ENCODE measurements at regions not wholly inside any gene's neighbourhood (a gene's known extent, or its start where the extent isn't known, plus 50 kb on each side); places are given as distances from the start of the nearest gene placed in this dataset.

DNA sequence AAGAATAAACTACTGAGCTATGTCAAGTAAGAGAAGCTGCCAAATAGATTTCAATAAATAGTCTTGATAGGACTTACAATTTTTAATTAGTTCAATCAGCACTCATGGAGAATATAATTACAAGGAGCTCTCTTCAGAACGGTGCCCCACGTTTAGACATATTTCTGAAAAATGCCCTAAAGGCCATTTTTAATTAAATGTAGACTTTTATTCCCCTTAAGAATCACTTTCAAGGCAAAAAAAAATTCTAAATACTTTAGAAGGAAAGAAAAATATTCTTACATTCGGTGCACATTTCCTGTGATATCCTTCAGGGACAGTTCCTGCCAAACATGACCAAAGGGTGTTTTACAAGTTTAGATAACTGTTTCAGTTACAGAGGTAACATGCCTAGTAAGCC lies 202.5 kb upstream of the CDH7 start:
- Histone ChIP-seq H3K4me1 (ENCODE audit: control insufficient read depth in 1 of 2, insufficient read depth in 1 of 2, low read depth in 1 of 2, low read length in 1 of 2) (no peaks in the 10 kb centered on the region), H3K27me3 (no peaks in the 10 kb centered on the region), H3K4me3 (ENCODE audit: low read depth in 1 of 2, low read length in 1 of 2) (no peak overlapping the region), H3K9me3 (no peaks in the 10 kb centered on the region), H3K36me3 (no peaks in the 10 kb centered on the region), H3K27ac (no peak overlapping the region)
- TF ChIP-seq, protein P1, sequence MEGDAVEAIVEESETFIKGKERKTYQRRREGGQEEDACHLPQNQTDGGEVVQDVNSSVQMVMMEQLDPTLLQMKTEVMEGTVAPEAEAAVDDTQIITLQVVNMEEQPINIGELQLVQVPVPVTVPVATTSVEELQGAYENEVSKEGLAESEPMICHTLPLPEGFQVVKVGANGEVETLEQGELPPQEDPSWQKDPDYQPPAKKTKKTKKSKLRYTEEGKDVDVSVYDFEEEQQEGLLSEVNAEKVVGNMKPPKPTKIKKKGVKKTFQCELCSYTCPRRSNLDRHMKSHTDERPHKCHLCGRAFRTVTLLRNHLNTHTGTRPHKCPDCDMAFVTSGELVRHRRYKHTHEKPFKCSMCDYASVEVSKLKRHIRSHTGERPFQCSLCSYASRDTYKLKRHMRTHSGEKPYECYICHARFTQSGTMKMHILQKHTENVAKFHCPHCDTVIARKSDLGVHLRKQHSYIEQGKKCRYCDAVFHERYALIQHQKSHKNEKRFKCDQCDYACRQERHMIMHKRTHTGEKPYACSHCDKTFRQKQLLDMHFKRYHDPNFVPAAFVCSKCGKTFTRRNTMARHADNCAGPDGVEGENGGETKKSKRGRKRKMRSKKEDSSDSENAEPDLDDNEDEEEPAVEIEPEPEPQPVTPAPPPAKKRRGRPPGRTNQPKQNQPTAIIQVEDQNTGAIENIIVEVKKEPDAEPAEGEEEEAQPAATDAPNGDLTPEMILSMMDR (IDR thresholded peaks at IDR 0.05): no peak

DNA sequence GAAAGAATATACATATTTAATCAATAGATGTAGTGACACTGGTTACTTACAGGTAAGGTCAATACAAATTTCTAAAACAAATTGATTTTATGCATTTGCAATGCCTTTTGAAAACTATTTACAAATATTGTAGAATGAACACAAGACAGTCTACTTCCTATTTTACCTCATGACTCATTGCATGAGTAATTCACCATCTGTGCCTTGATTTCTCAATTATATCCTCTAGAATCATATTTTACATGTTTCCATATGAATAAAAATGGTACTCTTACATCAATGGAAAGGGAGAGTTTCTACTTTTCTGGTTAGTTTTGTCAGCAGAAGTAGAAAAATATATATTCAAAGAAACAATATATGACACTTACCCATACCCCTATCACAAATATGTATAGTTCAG lies 203.8 kb upstream of the CDH7 start:
- Histone ChIP-seq H3K4me1 (ENCODE audit: control insufficient read depth in 1 of 2, insufficient read depth in 1 of 2, low read depth in 1 of 2, low read length in 1 of 2) (no peaks in the 10 kb centered on the region), H3K9me3 (no peaks in the 10 kb centered on the region), H3K27me3 (no peaks in the 10 kb centered on the region), H3K4me3 (ENCODE audit: low read depth in 1 of 2, low read length in 1 of 2) (no peak overlapping the region), H3K36me3 (no peaks in the 10 kb centered on the region), H3K27ac (no peak overlapping the region)
- TF ChIP-seq, protein P1 (IDR thresholded peaks at IDR 0.05): no peak

DNA sequence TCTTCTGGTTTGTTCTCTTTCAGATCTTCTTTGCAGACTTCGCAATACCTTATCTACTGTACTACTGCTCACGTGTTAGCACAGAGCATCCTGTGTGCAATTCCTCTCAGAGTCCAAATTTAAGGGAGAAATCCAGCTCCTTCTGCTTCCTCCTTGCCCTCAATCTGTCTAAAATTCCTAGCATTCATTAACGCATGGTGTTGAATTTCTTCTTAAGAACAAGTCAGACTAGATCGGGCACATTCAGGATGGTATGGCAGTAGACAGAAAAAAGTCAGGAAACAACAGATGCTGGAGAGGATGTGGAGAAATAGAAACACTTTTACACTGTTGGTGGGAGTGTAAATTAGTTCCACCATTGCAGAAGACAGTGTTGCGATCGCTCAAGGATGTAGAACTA lies 206.1 kb upstream of the CDH7 start:
- Histone ChIP-seq H3K27ac (no peak overlapping the region), H3K36me3 (no peaks in the 10 kb centered on the region), H3K9me3 (no peaks in the 10 kb centered on the region), H3K4me3 (ENCODE audit: low read depth in 1 of 2, low read length in 1 of 2) (no peak overlapping the region), H3K27me3 (no peaks in the 10 kb centered on the region), H3K4me1 (ENCODE audit: control insufficient read depth in 1 of 2, insufficient read depth in 1 of 2, low read depth in 1 of 2, low read length in 1 of 2) (no peaks in the 10 kb centered on the region)
- TF ChIP-seq, protein P1 (IDR thresholded peaks at IDR 0.05): no peak

DNA sequence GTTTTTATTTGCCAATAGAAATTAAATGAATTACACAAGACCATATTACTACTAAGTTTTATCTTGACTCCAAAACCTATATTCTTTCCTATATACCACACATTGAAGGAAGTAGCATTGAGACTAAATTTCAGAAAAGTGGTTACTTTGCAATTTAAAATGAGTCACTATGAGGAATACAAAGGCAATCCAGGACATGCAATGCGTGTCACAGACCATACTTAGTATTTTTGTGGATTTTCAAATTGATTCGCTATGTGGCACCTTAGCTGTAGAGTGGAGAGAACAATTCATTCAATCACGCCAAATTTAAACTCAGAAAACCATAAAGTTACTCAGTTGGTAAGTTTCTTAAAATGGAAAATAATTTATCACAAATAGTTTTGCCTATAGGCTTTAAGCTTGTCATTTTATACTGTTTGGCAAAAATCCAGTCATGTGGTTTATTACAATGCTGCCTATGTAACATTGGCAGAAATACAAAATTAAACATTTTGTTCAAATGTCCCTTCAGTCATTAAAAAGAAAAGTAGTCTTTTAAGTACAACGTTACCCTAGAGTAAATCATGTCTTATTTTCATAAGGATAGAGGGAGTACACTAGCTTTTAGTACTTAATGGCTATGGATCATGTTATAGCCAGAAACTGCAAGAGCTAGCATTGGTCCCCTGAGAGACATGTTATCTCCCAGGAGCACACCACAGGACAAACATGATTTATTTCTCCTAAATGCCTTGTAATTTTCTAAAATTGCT lies 222.8 kb upstream of the CDH7 start:
- H3K9me3 ChIP-seq: no peaks in the 10 kb centered on the region
- H3K4me3 ChIP-seq (ENCODE audit: low read depth in 1 of 2, low read length in 1 of 2): no peak overlapping the region
- no peaks in the 10 kb centered on the region for H3K4me1 ChIP-seq (ENCODE audit: control insufficient read depth in 1 of 2, insufficient read depth in 1 of 2, low read depth in 1 of 2, low read length in 1 of 2)
- TF ChIP-seq, protein P1 (IDR thresholded peaks at IDR 0.05): no peak
- no peaks in the 10 kb centered on the region for H3K36me3 ChIP-seq
- no peak overlapping the region for H3K27ac ChIP-seq
- no peaks in the 10 kb centered on the region for H3K27me3 ChIP-seq

DNA sequence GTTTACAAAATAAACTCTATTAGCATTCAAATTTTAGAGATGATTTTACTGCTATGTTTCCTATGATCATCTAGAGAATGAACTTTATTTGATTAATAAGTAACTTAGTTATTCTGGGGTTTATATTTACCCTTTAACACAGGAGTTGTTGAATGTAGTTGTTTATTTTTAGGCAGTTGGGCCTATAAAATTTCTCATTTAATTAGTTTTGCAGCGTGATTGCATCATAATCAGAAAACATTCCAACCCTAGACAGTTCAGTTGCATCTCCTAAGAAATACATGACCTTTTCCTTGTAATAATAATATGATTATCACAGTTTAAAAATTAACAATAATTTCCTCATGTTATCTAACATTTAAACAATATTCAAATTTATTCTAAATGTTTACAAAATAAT lies 224.7 kb upstream of the CDH7 start:
- TF ChIP-seq, protein P1 (IDR thresholded peaks at IDR 0.05): no peak
- Histone ChIP-seq H3K27me3 (no peaks in the 10 kb centered on the region), H3K4me1 (ENCODE audit: control insufficient read depth in 1 of 2, insufficient read depth in 1 of 2, low read depth in 1 of 2, low read length in 1 of 2) (no peaks in the 10 kb centered on the region), H3K4me3 (ENCODE audit: low read depth in 1 of 2, low read length in 1 of 2) (no peak overlapping the region), H3K27ac (no peak overlapping the region), H3K9me3 (no peaks in the 10 kb centered on the region), H3K36me3 (no peaks in the 10 kb centered on the region)
